NCI-H1105 treated with DMSO at 0.1 percent for 48 hours (cell line): ENCODE measurements at regions not wholly inside any gene's neighbourhood (a gene's known extent, or its start where the extent isn't known, plus 50 kb on each side); places are given as distances from the start of the nearest gene placed in this dataset.

Experiments
- DNase-seq: peaks from one replicate; lab custom pipeline; 2025; lab: John Stamatoyannopoulos, UW

GRCh38 chr15:92565351-92566125 lies 90.0 kb downstream of the FAM174B start:
- no peak for DNase-seq

GRCh38 chr15:92561754-92562153 lies 93.8 kb downstream of the FAM174B start:
- DNase-seq: no peak

DNA sequence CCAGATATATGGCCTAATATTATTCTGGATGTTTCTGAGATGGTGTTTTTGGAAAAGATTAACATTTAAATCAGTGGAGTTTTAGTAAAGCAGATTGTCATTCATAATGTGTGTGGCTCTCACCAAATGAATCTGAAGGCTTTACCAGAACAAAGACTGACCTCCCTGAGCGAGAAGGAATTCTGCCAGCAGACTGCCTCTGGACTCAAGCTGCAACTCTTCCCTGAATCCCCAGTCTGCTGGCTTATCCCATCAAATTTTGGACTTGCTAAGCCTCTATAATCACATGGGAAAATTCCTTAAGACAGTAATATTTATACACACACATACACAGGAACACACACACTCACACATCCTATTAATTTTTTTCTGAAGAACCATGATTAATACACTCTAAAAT lies 102.3 kb downstream of the FAM174B start:
- no peak for DNase-seq

GRCh38 chr15:92545996-92546395 lies 109.6 kb downstream of the FAM174B start:
- no peak for DNase-seq

- DNase-seq: peak; percentile 71
Measured at GRCh38 chr15:92541291-92542200, 114.0 kb downstream of the FAM174B start.

GRCh38 chr15:92538115-92538514 lies 117.5 kb downstream of the FAM174B start:
- no peak for DNase-seq

GRCh38 chr15:92533298-92533697 lies 122.3 kb downstream of the FAM174B start:
- DNase-seq: no peak

- no peak for DNase-seq
Measured at GRCh38 chr15:92531406-92531805, 124.2 kb downstream of the FAM174B start.

GRCh38 chr15:92528736-92529135 lies 126.8 kb downstream of the FAM174B start:
- DNase-seq: no peak

- DNase-seq: no peak
Measured at GRCh38 chr15:92527197-92527596, 128.4 kb downstream of the FAM174B start.

- no peak for DNase-seq
Measured at GRCh38 chr15:92525758-92526245, 129.8 kb downstream of the FAM174B start.

- DNase-seq: no peak
Measured at GRCh38 chr15:92524874-92525565, 130.6 kb downstream of the FAM174B start.

DNA sequence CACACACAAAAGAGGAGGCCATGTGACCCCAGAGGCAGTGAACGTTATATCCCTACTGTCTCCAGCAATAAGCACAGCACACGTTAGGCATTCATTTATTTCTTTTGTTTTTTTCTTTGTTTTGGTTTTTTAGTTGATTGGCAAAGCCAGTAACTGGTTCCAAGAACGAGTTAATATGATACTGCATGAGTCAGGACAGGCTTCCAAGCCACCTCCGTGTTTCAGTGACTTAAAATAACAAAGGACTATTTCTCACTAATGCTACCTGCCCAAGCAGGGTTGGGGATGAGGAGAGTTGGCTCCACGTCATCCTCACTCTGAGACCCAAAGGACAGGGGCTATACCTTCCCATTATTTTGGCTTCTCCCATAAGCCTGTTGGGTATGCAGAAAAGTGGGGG lies 130.5 kb downstream of the ST8SIA2 start:
- no peak for DNase-seq

DNA sequence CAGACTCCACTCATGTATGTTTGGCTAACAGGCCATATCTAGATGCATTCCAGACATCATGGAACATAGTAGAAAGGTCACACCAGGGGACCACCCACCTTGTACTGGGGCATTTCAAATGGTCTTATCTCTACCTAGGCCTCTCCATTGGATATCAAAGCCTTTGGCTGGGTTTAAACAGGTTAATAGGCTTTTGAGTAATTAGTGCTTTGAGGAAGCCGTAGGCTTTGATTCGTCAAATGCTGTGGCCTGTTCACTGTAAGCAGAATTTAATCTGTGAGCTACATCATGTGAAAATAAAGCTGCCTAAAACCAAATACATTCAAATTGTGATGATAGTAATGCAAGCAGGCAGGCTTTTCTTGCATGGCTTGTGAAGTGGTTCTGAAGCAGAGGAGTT lies 129.5 kb downstream of the ST8SIA2 start:
- DNase-seq: no peak

- peak; percentile 32 for DNase-seq
Measured at GRCh38 chr15:92521624-92522008, 127.9 kb downstream of the ST8SIA2 start.

- no peak for DNase-seq
Measured at GRCh38 chr15:92520914-92521623, 127.4 kb downstream of the ST8SIA2 start.

DNA sequence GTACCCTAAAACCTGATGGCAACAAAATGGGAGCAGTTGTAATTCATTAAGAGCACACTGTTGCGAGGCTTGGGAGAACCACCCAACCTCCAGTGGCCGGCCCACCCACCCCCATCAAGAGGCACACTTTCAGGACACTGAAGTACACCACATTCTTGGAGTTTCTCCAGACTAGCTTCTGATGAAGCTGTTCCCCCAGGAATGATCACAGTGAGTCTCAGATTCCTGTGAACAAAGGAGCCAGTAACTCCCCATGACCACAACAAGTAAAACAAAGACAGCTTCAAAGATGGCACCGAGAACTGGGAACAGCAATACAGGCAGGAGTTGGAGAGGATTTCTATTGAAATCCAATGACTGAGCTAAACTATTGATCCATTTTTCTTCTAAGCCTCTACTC lies 126.0 kb downstream of the ST8SIA2 start:
- no peak for DNase-seq
